ENCODE measurements at regions not wholly inside any gene's neighbourhood (a gene's known extent, or its start where the extent isn't known, plus 50 kb on each side); places are given as distances from the start of the nearest gene placed in this dataset.
"Not testable (repeated sequence)": the region's sequence is repeated elsewhere in the genome, so short reads cannot be mapped to it uniquely, and the experiment has no call there.

- TF ChIP-seq OSR1, ZFP30 (CRISPR knock-in tag; IDR thresholded peaks at IDR 0.05): not testable (repeated sequence)
Measured at GRCh38 chr6:99141906-99142305, 194.2 kb upstream of the FBXL4 start.

Measured in SK-N-SH treated with all-trans-retinoic acid at 6 μM for 48 hours (cell line).